Activated T-cell treated with anti-CD3 and anti-CD28 coated beads, Interleukin-2, amount 50 U/mL, for 48 hours (primary cell): ENCODE measurements at regions not wholly inside any gene's neighbourhood (a gene's known extent, or its start where the extent isn't known, plus 50 kb on each side); places are given as distances from the start of the nearest gene placed in this dataset.

ENCODE experiments used
- DNase-seq, 2 experiments: peaks; one replicate each; pipeline ENCODE4 v3.0.0-alpha.2; 2020

- DNase-seq, result no peak
These were observed 297.0 kb upstream of the EDNRB start for GRCh38 chr13:78215458-78216108.

- DNase-seq, result no peak
These were observed 282.8 kb upstream of the EDNRB start for GRCh38 chr13:78201411-78201810.

GRCh38 chr13:78198821-78199220, 280.2 kb upstream of the EDNRB start:
- DNase-seq, result no peak

- DNase-seq, result no peak
These were observed 279.8 kb upstream of the EDNRB start for GRCh38 chr13:78198419-78198818.

GRCh38 chr13:78197231-78197630, 278.6 kb upstream of the EDNRB start:
- no peak for DNase-seq

- no peak for DNase-seq
These were observed 276.4 kb upstream of the EDNRB start for GRCh38 chr13:78194904-78195639.

GRCh38 chr13:78193846-78194245, 275.2 kb upstream of the EDNRB start:
- no peak for DNase-seq

GRCh38 chr13:78192716-78193115, 274.1 kb upstream of the EDNRB start:
- DNase-seq, result no peak

GRCh38 chr13:78190296-78190695, 271.7 kb upstream of the EDNRB start:
- no peak for DNase-seq

GRCh38 chr13:78187781-78188180, 269.1 kb upstream of the EDNRB start:
- DNase-seq, result no peak

GRCh38 chr13:78185700-78186099, 267.1 kb upstream of the EDNRB start:
- no peak for DNase-seq

GRCh38 chr13:78183732-78184131, 265.1 kb upstream of the EDNRB start:
- no peak for DNase-seq

GRCh38 chr13:78182813-78183212, 264.2 kb upstream of the EDNRB start:
- DNase-seq, result no peak

GRCh38 chr13:78177306-78177705, 258.7 kb upstream of the EDNRB start:
- DNase-seq, result no peak

- DNase-seq, result no peak
These were observed 258.2 kb upstream of the EDNRB start for GRCh38 chr13:78176880-78177279.

GRCh38 chr13:78169386-78169785, 250.8 kb upstream of the EDNRB start:
- DNase-seq, result no peak

- DNase-seq, result no peak
These were observed 250.3 kb upstream of the EDNRB start for GRCh38 chr13:78168981-78169380.

- DNase-seq, result no peak
These were observed 242.6 kb upstream of the EDNRB start for GRCh38 chr13:78161266-78161665.

- no peak for DNase-seq
These were observed 242.2 kb upstream of the EDNRB start for GRCh38 chr13:78160793-78161192.

GRCh38 chr13:78152415-78152814, 233.8 kb upstream of the EDNRB start:
- no peak for DNase-seq

GRCh38 chr13:78147905-78148304, 229.3 kb upstream of the EDNRB start:
- no peak for DNase-seq

- DNase-seq, result no peak
These were observed 226.6 kb upstream of the EDNRB start for GRCh38 chr13:78145276-78145675.

- no peak for DNase-seq
These were observed 221.1 kb upstream of the EDNRB start for GRCh38 chr13:78139765-78140164.

GRCh38 chr13:78138756-78139155, 220.1 kb upstream of the EDNRB start:
- no peak for DNase-seq
